Activated CD8-positive, alpha-beta memory T cell treated with anti-CD3 and anti-CD28 coated beads, Interleukin-2, amount 50 U/mL, for 48 hours (primary cell): ENCODE measurements at regions not wholly inside any gene's neighbourhood (a gene's known extent, or its start where the extent isn't known, plus 50 kb on each side); places are given as distances from the start of the nearest gene placed in this dataset.
"Not testable (repeated sequence)": the region's sequence is repeated elsewhere in the genome, so short reads cannot be mapped to it uniquely, and the experiment has no call there.

Experiments
- DNase-seq: peaks from one replicate; pipeline ENCODE4 v3.0.0-alpha.2; 2020

GRCh38 chr9:26142631-26143030 is 464.4 kb upstream of the TUSC1 start:
- DNase-seq = no peak

GRCh38 chr9:26142201-26142600 is 464.0 kb upstream of the TUSC1 start:
- no peak for DNase-seq

- DNase-seq = no peak
These were observed 455.3 kb upstream of the TUSC1 start for GRCh38 chr9:26133537-26133936.

GRCh38 chr9:26132746-26133312 is 454.6 kb upstream of the TUSC1 start:
- no peak for DNase-seq

- no peak for DNase-seq
These were observed 453.6 kb upstream of the TUSC1 start for GRCh38 chr9:26131886-26132285.

- DNase-seq = no peak
These were observed 451.0 kb upstream of the TUSC1 start for GRCh38 chr9:26129217-26129616.

GRCh38 chr9:26125693-26126092 is 447.4 kb upstream of the TUSC1 start:
- no peak for DNase-seq

GRCh38 chr9:26116085-26116484 is 437.8 kb upstream of the TUSC1 start:
- DNase-seq = not testable (repeated sequence)

- no peak for DNase-seq
These were observed 434.5 kb upstream of the TUSC1 start for GRCh38 chr9:26112724-26113123.

GRCh38 chr9:26086396-26086795 is 408.2 kb upstream of the TUSC1 start:
- no peak for DNase-seq

GRCh38 chr9:26081847-26082246 is 403.6 kb upstream of the TUSC1 start:
- DNase-seq = no peak

GRCh38 chr9:26078706-26079105 is 400.5 kb upstream of the TUSC1 start:
- no peak for DNase-seq

GRCh38 chr9:26077860-26078259 is 399.6 kb upstream of the TUSC1 start:
- no peak for DNase-seq

- DNase-seq = no peak
These were observed 389.4 kb upstream of the TUSC1 start for GRCh38 chr9:26067608-26068007.

GRCh38 chr9:26066237-26066636 is 388.0 kb upstream of the TUSC1 start:
- no peak for DNase-seq

GRCh38 chr9:26061948-26062575 is 383.8 kb upstream of the TUSC1 start:
- DNase-seq = no peak

GRCh38 chr9:26058111-26058895 is 380.1 kb upstream of the TUSC1 start:
- no peak for DNase-seq

- DNase-seq = no peak
These were observed 378.8 kb upstream of the TUSC1 start for GRCh38 chr9:26057050-26057449.

- no peak for DNase-seq
These were observed 376.6 kb upstream of the TUSC1 start for GRCh38 chr9:26054600-26055520.

- no peak for DNase-seq
These were observed 375.7 kb upstream of the TUSC1 start for GRCh38 chr9:26053954-26054353.

GRCh38 chr9:26043431-26043830 is 365.2 kb upstream of the TUSC1 start:
- no peak for DNase-seq

GRCh38 chr9:26034786-26035185 is 356.5 kb upstream of the TUSC1 start:
- DNase-seq = no peak

GRCh38 chr9:26033336-26033735 is 355.1 kb upstream of the TUSC1 start:
- DNase-seq = no peak
